NCI-H524 (cell line): ENCODE measurements at regions not wholly inside any gene's neighbourhood (a gene's known extent, or its start where the extent isn't known, plus 50 kb on each side); places are given as distances from the start of the nearest gene placed in this dataset.

Experiments used
- DNase-seq, 2 experiments: peaks; one replicate each; lab custom pipeline; 2025; lab: John Stamatoyannopoulos, UW

- no peak for DNase-seq
Observed at GRCh38 chr15:37698679-37699078, 235.8 kb upstream of the TMCO5A start.

GRCh38 chr15:37701230-37701629 is 233.2 kb upstream of the TMCO5A start:
- DNase-seq, result no peak

- DNase-seq, result no peak
Observed at GRCh38 chr15:37709669-37710068, 224.8 kb upstream of the TMCO5A start.

GRCh38 chr15:37715101-37715500 is 219.3 kb upstream of the TMCO5A start:
- no peak for DNase-seq

GRCh38 chr15:37720267-37720666 is 214.2 kb upstream of the TMCO5A start:
- DNase-seq, result no peak

GRCh38 chr15:37731146-37731746 is 203.2 kb upstream of the TMCO5A start:
- no peak for DNase-seq

- DNase-seq, result no peak
Observed at GRCh38 chr15:37733628-37734027, 200.8 kb upstream of the TMCO5A start.

GRCh38 chr15:37740623-37741141 is 193.8 kb upstream of the TMCO5A start:
- DNase-seq, result no peak

GRCh38 chr15:37743826-37744225 is 190.6 kb upstream of the TMCO5A start:
- no peak for DNase-seq

- no peak for DNase-seq
Observed at GRCh38 chr15:37744521-37744920, 189.9 kb upstream of the TMCO5A start.

- no peak for DNase-seq
Observed at GRCh38 chr15:37751401-37751800, 183.0 kb upstream of the TMCO5A start.

- DNase-seq, result no peak
Observed at GRCh38 chr15:37756407-37756806, 178.0 kb upstream of the TMCO5A start.

- no peak for DNase-seq
Observed at GRCh38 chr15:37758412-37758811, 176.0 kb upstream of the TMCO5A start.

- DNase-seq, result peak; percentile 11 to 59
Observed at GRCh38 chr15:37764733-37765191, 169.7 kb upstream of the TMCO5A start.

- DNase-seq, result peak in 1 of 2 experiments; percentile 3
Observed at GRCh38 chr15:37765786-37766185, 168.7 kb upstream of the TMCO5A start.

- DNase-seq, result no peak
Observed at GRCh38 chr15:37767841-37768455, 166.5 kb upstream of the TMCO5A start.

GRCh38 chr15:37771465-37771864 is 163.0 kb upstream of the TMCO5A start:
- no peak for DNase-seq

- no peak for DNase-seq
Observed at GRCh38 chr15:37773111-37773860, 161.2 kb upstream of the TMCO5A start.

- no peak for DNase-seq
Observed at GRCh38 chr15:37774961-37775360, 159.5 kb upstream of the TMCO5A start.

GRCh38 chr15:37777006-37777405 is 157.4 kb upstream of the TMCO5A start:
- DNase-seq, result no peak

- no peak for DNase-seq
Observed at GRCh38 chr15:37783290-37783689, 151.2 kb upstream of the TMCO5A start.

GRCh38 chr15:37788330-37788729 is 146.1 kb upstream of the TMCO5A start:
- no peak for DNase-seq
